ENCODE measurements at regions not wholly inside any gene's neighbourhood (a gene's known extent, or its start where the extent isn't known, plus 50 kb on each side); places are given as distances from the start of the nearest gene placed in this dataset.

- WGBS, 5 donors, result 91 to 97% (median 94%) methylated on average over 3 of the region's 3 CpGs
- Histone ChIP-seq H3K27ac (no peak overlapping the region), H3K4me3 (no peak overlapping the region), H3K4me1 (no peaks in the 10 kb centered on the region), H3K27me3 (replicated peaks in 1 of 7) (no peaks in the 10 kb centered on the region), H3K36me3 (no peaks in the 10 kb centered on the region), H3K9me3 (no peaks in the 10 kb centered on the region)
- no peak for TF ChIP-seq CTCF (IDR thresholded peaks at IDR 0.05 in 8 of 11, conservative IDR thresholded peaks at IDR 0.05 in 3 of 11)
- no peak for TF ChIP-seq POLR2A (IDR thresholded peaks at IDR 0.05)
- TF ChIP-seq POLR2AphosphoS5 (IDR thresholded peaks at IDR 0.05), result no peak
- DNase-seq, result no peak
- intact Hi-C loops (cut with DNase I; ENCODE audit: low total_unique reads), result no loop called here
These were observed 217.0 kb downstream of the SPRY2 start for GRCh38 chr13:80123945-80124344.

GRCh38 chr13:80121038-80121437, 219.9 kb downstream of the SPRY2 start:
- DNase-seq, result no peak
- TF ChIP-seq POLR2A (IDR thresholded peaks at IDR 0.05), result no peak
- no peak for TF ChIP-seq CTCF (IDR thresholded peaks at IDR 0.05 in 8 of 11, conservative IDR thresholded peaks at IDR 0.05 in 3 of 11)
- TF ChIP-seq POLR2AphosphoS5 (IDR thresholded peaks at IDR 0.05), result no peak
- Histone ChIP-seq H3K4me1 (no peaks in the 10 kb centered on the region), H3K36me3 (no peaks in the 10 kb centered on the region), H3K27ac (no peak overlapping the region), H3K9me3 (no peaks in the 10 kb centered on the region), H3K4me3 (no peak overlapping the region), H3K27me3 (replicated peaks in 1 of 7) (no peaks in the 10 kb centered on the region)
- 44 to 77% (median 53%) methylated on average over 1 of the region's 1 CpG for WGBS, 5 donors
- intact Hi-C loops (cut with DNase I; ENCODE audit: low total_unique reads), result no loop called here

GRCh38 chr13:80118506-80118905, 222.4 kb downstream of the SPRY2 start:
- Histone ChIP-seq H3K27ac (no peak overlapping the region), H3K36me3 (no peaks in the 10 kb centered on the region), H3K27me3 (replicated peaks in 1 of 7) (no peaks in the 10 kb centered on the region), H3K9me3 (no peaks in the 10 kb centered on the region), H3K4me1 (no peaks in the 10 kb centered on the region), H3K4me3 (no peak overlapping the region)
- WGBS, 5 donors, result 88 to 100% (median 94%) methylated on average over 1 of the region's 1 CpG
- TF ChIP-seq POLR2AphosphoS5 (IDR thresholded peaks at IDR 0.05) (no peak), POLR2A (IDR thresholded peaks at IDR 0.05) (no peak), CTCF (IDR thresholded peaks at IDR 0.05 in 8 of 11, conservative IDR thresholded peaks at IDR 0.05 in 3 of 11) (no peak)
- DNase-seq, result no peak
- intact Hi-C loops (cut with DNase I; ENCODE audit: low total_unique reads), result no loop called here

- 93 to 98% (median 95%) methylated on average over 1 of the region's 1 CpG for WGBS, 5 donors
- no peak overlapping the region for H3K4me3 ChIP-seq
- intact Hi-C loops (cut with DNase I; ENCODE audit: low total_unique reads), result no loop called here
- no peaks in the 10 kb centered on the region for H3K4me1 ChIP-seq
- H3K27ac ChIP-seq, result no peak overlapping the region
- no peaks in the 10 kb centered on the region for H3K36me3 ChIP-seq
- DNase-seq, result no peak
- TF ChIP-seq CTCF (IDR thresholded peaks at IDR 0.05 in 8 of 11, conservative IDR thresholded peaks at IDR 0.05 in 3 of 11) (no peak), POLR2A (IDR thresholded peaks at IDR 0.05) (no peak), POLR2AphosphoS5 (IDR thresholded peaks at IDR 0.05) (no peak)
- H3K27me3 ChIP-seq (replicated peaks in 1 of 7), result no peaks in the 10 kb centered on the region
- H3K9me3 ChIP-seq, result no peaks in the 10 kb centered on the region
These were observed 222.8 kb downstream of the SPRY2 start for GRCh38 chr13:80118099-80118498.

All from spleen (tissue), 11 donors.